ENCODE measurements at regions not wholly inside any gene's neighbourhood (a gene's known extent, or its start where the extent isn't known, plus 50 kb on each side); places are given as distances from the start of the nearest gene placed in this dataset.

DNA sequence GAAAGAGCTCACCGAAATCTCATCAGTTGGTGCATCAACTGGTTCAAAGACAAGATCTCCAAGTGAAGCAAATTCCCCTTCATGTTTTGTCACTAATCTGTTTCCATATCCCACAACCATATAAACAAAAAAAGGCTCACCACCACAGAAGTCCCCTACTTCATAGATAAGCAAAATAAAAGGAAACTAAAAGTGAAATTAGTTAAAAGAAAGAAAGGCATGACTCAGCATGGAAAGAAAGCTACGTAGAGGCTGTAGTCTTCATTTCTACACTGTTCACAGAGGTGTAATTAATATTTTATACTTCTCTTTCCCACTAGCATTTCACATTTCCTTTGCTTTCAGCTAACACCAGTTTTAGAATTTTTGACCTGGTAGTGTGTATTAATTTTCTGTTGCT, 208.0 kb downstream of the CYLC2 start:
- no peak for TF ChIP-seq EZH2phosphoT487 (IDR thresholded peaks at IDR 0.05; ENCODE audit: borderline replicate concordance, low read depth, low read length)
- TF ChIP-seq, protein P1, sequence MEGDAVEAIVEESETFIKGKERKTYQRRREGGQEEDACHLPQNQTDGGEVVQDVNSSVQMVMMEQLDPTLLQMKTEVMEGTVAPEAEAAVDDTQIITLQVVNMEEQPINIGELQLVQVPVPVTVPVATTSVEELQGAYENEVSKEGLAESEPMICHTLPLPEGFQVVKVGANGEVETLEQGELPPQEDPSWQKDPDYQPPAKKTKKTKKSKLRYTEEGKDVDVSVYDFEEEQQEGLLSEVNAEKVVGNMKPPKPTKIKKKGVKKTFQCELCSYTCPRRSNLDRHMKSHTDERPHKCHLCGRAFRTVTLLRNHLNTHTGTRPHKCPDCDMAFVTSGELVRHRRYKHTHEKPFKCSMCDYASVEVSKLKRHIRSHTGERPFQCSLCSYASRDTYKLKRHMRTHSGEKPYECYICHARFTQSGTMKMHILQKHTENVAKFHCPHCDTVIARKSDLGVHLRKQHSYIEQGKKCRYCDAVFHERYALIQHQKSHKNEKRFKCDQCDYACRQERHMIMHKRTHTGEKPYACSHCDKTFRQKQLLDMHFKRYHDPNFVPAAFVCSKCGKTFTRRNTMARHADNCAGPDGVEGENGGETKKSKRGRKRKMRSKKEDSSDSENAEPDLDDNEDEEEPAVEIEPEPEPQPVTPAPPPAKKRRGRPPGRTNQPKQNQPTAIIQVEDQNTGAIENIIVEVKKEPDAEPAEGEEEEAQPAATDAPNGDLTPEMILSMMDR (conservative IDR thresholded peaks at IDR 0.05; ENCODE audit: low read length) = no peak

Measured in OCI-LY7 (cell line).